NT2/D1 (cell line): ENCODE measurements at regions not wholly inside any gene's neighbourhood (a gene's known extent, or its start where the extent isn't known, plus 50 kb on each side); places are given as distances from the start of the nearest gene placed in this dataset.

Source experiments
- DNase-seq: peaks from one replicate; pipeline ENCODE4 v3.0.0-alpha.2; 2011; ENCODE audit warnings: low read depth, low spot score
- H3K27me3 ChIP-seq: 2 replicates; pipeline ENCODE4 v1.6.0; 2011; ENCODE audit warnings: mild to moderate bottlenecking; ENCODE audit not compliant: insufficient read length, insufficient read depth
- H3K36me3 ChIP-seq: 2 replicates; pipeline ENCODE4 v1.6.1; 2011; ENCODE audit warnings: mild to moderate bottlenecking, low read length, mixed read lengths; ENCODE audit not compliant: insufficient read depth, insufficient read length
- H3K4me1 ChIP-seq: 2 replicates; pipeline ENCODE4 v1.5.1; 2011; ENCODE audit not compliant: insufficient read depth, insufficient read length
- H3K4me3 ChIP-seq: 2 replicates; pipeline ENCODE4 v1.5.1; 2011; ENCODE audit warnings: low read depth; ENCODE audit not compliant: insufficient read length
- H3K9ac ChIP-seq: 2 replicates; pipeline ENCODE4 v1.6.0; 2011; ENCODE audit warnings: low read depth; ENCODE audit not compliant: insufficient read length
- H3K9me3 ChIP-seq: 2 replicates; pipeline ENCODE4 v1.5.1; 2011; ENCODE audit warnings: mild to moderate bottlenecking, low read length; ENCODE audit not compliant: insufficient read depth
- SUZ12 ChIP-seq: IDR thresholded peaks from 2 replicates; pipeline ENCODE4 v1.6.1; 2011; ENCODE audit not compliant: insufficient read length, insufficient read depth; ENCODE audit errors: extremely low read depth
- YY1 ChIP-seq: IDR thresholded peaks from 2 replicates; pipeline ENCODE4 v1.6.1; 2011; ENCODE audit not compliant: insufficient read length, insufficient read depth
- ZNF274 ChIP-seq: IDR thresholded peaks from 2 replicates; pipeline ENCODE4 v1.6.1; 2011; ENCODE audit warnings: mild to moderate bottlenecking, low read depth, low read length

DNA sequence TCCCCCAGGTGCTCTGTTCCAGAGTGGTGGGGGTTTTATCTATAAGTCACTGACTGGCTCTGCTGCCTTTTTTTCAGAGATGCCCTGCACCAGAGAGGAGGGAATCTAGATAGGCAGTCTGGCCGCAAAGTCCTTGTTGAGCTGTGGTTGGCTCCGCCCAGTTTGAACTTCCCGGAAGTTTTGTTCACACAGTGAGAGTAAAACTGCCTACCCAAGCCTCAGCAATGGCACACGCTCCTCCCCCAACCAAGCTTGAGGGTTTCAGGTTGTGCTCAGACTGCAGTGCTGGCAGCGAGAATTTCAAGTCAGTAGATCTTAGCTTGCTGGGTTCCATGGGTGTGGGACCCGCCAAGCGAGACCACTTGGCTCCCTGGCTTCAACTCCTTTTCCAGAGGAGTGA is 1428.6 kb downstream of the MAT2B start:
- H3K9me3 ChIP-seq: no peaks in the 10 kb centered on the region
- DNase-seq: no peak
- no peaks in the 10 kb centered on the region for H3K36me3 ChIP-seq
- H3K27me3 ChIP-seq: no peaks in the 10 kb centered on the region
- H3K4me3 ChIP-seq: no peak overlapping the region
- no peak overlapping the region for H3K9ac ChIP-seq
- TF ChIP-seq SUZ12 (no peak), ZNF274 (no peak), YY1 (no peak)
- no peaks in the 10 kb centered on the region for H3K4me1 ChIP-seq

DNA sequence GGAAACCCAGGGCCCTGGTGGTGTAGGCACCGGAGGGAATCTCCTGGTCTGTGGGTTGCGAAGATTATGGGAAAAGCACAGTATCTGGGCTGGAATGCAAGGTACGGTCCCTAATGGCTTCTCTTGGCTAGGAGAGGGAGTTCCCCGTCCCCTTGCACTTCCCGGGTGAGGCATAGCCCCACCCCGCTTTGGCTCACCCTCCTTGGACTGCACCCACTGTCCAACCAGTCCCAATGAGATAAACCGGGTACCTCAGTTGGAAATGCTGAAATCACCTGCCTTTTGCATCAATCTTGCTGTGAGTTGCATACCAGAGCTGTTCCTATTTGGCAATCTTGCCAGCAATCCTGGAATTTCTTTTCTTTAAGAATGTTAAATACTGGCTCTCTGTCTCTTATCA is 1429.1 kb downstream of the MAT2B start:
- no peaks in the 10 kb centered on the region for H3K36me3 ChIP-seq
- no peak for DNase-seq
- H3K9me3 ChIP-seq: no peaks in the 10 kb centered on the region
- no peaks in the 10 kb centered on the region for H3K4me1 ChIP-seq
- H3K27me3 ChIP-seq: no peaks in the 10 kb centered on the region
- H3K4me3 ChIP-seq: no peak overlapping the region
- TF ChIP-seq YY1 (no peak), SUZ12 (no peak), ZNF274 (no peak)
- no peak overlapping the region for H3K9ac ChIP-seq

DNA sequence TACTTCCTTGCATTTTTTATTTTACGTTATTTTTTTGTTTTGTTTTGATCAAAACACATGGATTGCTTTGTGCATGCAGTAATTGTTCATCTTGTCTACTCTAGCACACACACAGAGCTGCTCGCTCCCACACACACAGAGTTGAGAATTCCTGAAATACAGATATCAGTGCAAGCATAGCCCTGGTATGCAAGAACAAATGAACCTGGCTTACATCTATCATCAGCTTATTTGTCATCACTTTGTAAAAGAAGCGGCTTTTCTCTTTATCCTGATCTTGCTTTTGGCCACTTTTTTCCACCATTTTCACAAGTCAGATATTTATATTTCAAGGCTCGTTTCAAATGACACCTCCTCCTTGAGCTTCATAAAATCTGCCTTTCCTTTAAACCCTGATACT is 1435.7 kb downstream of the MAT2B start:
- Histone ChIP-seq H3K9ac (no peak overlapping the region), H3K27me3 (no peaks in the 10 kb centered on the region), H3K36me3 (no peaks in the 10 kb centered on the region), H3K9me3 (no peaks in the 10 kb centered on the region), H3K4me3 (no peak overlapping the region), H3K4me1 (no peaks in the 10 kb centered on the region)
- TF ChIP-seq SUZ12: no peak
- TF ChIP-seq YY1: no peak
- no peak for TF ChIP-seq ZNF274
- no peak for DNase-seq

DNA sequence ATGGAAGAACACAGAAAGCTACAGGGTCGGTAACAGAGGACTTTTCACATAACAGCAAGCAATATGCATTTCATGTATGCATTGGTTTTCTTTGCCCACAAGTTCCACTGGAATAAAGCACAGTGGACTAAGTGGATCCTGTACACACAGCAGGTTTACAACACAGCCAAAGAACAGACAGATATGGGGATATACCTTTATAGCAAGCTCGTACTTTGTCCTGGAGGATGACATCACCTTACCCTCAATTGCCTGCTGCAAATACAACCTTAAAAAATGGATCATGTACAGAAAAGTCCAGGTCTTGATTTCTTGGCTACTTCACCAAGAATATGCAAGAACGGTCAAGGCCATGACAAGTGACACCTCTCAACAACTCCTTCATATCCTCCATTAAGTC is 1445.5 kb downstream of the MAT2B start:
- TF ChIP-seq YY1 (no peak), ZNF274 (no peak), SUZ12 (no peak)
- Histone ChIP-seq H3K27me3 (no peaks in the 10 kb centered on the region), H3K4me3 (no peak overlapping the region), H3K9ac (no peak overlapping the region), H3K36me3 (no peaks in the 10 kb centered on the region), H3K9me3 (no peaks in the 10 kb centered on the region), H3K4me1 (no peaks in the 10 kb centered on the region)
- no peak for DNase-seq

DNA sequence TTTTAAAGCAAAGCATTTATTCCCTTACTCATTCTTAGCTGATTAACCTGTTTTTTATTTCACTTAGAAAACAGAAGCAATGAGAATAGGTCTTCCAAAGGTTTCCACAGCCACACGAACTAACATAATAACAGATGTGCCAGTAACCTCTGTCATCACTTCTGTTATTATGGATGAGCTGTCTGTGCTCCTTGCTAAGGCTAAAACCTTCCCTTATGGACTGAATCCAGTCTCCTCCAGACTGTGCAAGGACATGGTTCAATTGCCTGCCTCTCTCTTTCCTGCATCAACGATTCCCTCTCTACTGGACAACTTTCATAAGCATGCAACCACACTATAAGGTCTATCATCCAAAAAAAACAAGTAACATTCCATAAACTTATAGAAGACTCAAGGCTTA is 1446.2 kb downstream of the MAT2B start:
- TF ChIP-seq YY1 (no peak), ZNF274 (no peak), SUZ12 (no peak)

DNA sequence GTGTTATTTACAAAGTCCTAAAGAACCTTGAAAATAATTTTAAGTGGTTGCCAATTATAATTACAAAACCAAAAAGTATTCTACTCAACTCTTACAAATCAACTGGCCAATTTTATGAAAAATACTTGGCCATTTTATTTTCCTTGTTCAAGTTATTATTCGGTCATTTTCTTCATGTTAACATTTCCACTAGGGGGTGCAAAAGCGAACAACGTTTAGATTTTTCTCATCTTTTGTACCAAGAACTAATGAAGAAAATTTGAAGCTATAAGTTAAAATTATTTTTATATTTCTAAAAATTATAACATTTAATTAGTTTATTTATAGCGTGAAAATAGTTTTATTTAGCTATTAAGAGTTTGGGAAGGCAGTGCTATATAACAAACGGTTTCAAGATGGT is 1453.3 kb downstream of the MAT2B start:
- Histone ChIP-seq H3K27me3 (no peaks in the 10 kb centered on the region), H3K9ac (no peak overlapping the region), H3K9me3 (no peaks in the 10 kb centered on the region), H3K4me1 (no peaks in the 10 kb centered on the region), H3K4me3 (no peak overlapping the region), H3K36me3 (no peaks in the 10 kb centered on the region)
- TF ChIP-seq SUZ12 (no peak), YY1 (no peak), ZNF274 (no peak)
- DNase-seq: no peak

More for the DNA sequence above, 1446.2 kb downstream of the MAT2B start:
- H3K9me3 ChIP-seq: no peaks in the 10 kb centered on the region
- no peaks in the 10 kb centered on the region for H3K36me3 ChIP-seq
- H3K9ac ChIP-seq: no peak overlapping the region
- no peak overlapping the region for H3K4me3 ChIP-seq
- H3K4me1 ChIP-seq: no peaks in the 10 kb centered on the region
- H3K27me3 ChIP-seq: no peaks in the 10 kb centered on the region
- no peak for DNase-seq

DNA sequence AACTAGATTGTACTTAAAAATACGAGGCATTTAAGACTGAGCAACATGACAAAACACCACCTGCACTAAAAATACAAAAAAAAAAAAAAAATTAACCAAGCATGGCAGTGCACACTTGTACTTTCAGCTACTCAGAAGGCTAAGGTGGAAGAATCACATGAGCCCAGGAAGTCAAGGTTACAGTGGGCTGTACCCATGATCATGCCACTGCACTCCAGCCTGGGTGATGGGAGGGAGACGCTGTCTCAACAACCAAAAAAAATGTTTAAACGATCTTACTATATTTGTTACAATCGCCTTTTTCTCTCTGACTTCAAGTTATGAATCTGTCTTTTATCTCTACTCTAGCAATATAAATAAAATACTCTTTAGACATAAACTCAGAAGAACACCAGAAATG is 1454.3 kb downstream of the MAT2B start:
- no peak overlapping the region for H3K9ac ChIP-seq
- H3K4me1 ChIP-seq: no peaks in the 10 kb centered on the region
- H3K27me3 ChIP-seq: no peaks in the 10 kb centered on the region
- no peak for TF ChIP-seq ZNF274
- TF ChIP-seq SUZ12: no peak
- TF ChIP-seq YY1: no peak
- H3K9me3 ChIP-seq: no peaks in the 10 kb centered on the region
- no peak for DNase-seq
- no peak overlapping the region for H3K4me3 ChIP-seq
- no peaks in the 10 kb centered on the region for H3K36me3 ChIP-seq
